GM10847 (cell line): ENCODE measurements at regions not wholly inside any gene's neighbourhood (a gene's known extent, or its start where the extent isn't known, plus 50 kb on each side); places are given as distances from the start of the nearest gene placed in this dataset.

ENCODE experiments used
- POLR2A ChIP-seq: IDR thresholded peaks from 2 replicates; pipeline ENCODE4 v1.6.1; 2011; ENCODE audit not compliant: insufficient read length; ENCODE audit errors: extremely low read depth

DNA sequence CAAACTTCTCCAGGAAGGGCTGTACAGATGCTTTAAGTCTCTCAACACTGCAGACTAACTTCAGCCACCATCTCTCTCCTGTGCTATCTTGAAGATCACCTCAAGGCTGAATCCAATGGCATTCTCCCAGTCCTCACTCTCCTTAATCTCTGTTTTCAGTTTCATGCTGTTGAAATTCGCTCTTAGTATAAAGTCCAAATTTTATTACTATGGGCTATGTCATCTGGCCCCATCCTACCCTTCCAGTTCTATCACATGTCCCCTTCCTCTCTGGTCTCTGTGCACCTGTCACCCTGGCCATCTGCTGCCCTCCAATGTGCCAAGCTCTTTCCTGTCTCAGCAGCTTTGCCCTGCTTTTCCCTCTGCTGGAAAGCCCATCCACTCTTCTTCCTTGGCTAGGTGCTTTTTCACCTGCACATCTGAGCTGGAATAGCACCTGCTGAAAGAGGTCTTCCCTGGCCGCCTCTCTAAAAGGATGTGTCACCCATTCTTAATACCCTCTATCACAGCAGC, 284.7 kb upstream of the MAP3K1 start:
- no peak for TF ChIP-seq POLR2A

- TF ChIP-seq POLR2A, result no peak
Observed at GRCh38 chr5:56529666-56530430, 285.5 kb upstream of the MAP3K1 start.

DNA sequence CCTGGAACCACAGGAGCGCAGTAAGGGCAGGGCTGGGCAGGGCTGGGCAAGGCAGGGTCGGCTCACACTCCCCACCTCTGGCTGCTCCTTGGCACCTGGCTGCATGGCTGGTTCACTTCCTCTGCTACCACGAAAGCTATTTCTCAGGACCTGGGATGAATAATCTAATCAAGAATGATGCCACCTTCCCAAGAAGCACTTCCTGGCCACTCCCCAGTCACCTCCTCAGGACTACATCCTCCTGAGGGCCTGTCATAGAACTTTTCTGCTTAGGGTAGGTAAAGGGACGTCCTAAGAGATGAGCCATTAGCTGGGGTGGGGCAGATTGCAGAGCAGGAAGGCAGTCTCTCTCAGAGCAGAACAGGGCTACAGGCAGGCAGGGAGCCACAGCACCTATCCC, 288.2 kb upstream of the MAP3K1 start:
- no peak for TF ChIP-seq POLR2A

DNA sequence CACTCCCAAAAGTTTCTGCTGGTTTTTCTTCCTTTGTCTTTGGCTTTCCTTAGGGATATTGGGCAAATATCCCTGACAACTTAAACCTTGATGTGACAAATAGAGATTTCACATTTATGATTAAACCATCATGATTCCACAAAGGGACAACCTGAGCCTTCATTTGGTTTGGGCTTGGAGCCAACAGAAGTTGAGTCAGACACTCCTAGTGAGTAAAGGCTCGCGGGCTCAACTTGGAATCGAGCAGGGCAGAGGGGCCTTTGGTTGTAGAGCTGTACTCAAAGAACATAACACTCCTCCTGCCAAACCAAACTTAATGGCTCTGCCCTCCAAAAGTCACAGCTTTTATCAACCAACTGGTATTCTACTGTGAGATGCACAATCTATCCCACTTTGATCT, 290.2 kb upstream of the MAP3K1 start:
- no peak for TF ChIP-seq POLR2A

DNA sequence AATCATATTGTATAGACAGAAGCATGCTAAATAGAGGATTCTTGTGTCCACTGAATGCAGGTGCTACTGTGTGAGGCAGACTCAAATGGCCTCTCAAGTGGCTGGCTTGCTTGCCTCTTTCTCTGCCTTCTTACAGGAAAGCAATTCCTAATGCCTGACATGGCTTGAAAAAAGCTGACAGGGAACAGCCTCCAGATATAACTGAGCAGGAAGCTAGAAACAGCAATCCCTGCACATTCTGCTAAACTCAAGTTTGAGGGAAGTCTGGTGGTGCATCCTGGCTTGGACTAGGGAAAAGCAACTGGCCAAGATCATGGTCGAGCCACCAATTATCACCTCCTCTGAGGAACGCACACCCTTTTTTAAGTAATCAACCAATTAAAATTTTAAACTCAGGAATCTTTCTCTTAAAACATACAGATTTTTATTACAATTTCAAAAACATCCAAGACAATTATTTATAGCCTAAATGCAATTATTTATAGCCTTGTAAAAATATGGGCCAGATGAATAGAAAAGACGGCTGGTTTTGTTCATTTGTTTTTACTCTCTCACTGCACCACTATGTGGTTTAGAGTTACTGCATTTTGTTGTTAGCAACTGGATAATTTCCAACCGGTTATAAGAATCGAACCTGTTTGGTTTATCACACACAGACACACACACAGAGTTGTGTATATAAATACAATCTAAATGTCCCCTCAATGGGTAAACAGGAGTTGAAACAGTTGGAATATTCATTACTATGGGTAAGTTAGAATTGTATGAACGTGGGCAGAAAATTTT, 290.9 kb upstream of the ANKRD55 start:
- TF ChIP-seq POLR2A, result no peak

DNA sequence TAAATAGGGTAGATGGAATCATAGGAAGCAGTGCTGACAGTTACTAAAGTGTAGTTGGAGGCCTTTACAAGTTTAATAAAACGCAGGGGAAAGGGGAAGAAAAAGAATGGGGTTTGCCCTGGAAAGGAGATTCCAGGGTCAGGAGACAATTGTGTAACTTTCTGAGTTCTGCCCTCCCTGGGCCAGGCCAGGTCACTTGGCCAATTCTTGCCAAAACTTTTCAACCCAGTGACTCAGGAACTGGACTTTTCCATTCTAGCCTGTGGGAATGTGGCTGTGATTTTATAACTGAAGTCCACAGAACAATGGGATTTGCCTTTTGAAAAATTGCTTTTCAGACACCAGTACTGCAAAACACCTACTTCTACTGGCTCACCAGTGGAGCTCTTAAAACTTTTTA, 289.8 kb upstream of the ANKRD55 start:
- TF ChIP-seq POLR2A, result no peak

GRCh38 chr5:56522169-56522568, 289.0 kb upstream of the ANKRD55 start:
- TF ChIP-seq POLR2A, result no peak

- no peak for TF ChIP-seq POLR2A
Observed at GRCh38 chr5:56520986-56521730, 288.0 kb upstream of the ANKRD55 start.

DNA sequence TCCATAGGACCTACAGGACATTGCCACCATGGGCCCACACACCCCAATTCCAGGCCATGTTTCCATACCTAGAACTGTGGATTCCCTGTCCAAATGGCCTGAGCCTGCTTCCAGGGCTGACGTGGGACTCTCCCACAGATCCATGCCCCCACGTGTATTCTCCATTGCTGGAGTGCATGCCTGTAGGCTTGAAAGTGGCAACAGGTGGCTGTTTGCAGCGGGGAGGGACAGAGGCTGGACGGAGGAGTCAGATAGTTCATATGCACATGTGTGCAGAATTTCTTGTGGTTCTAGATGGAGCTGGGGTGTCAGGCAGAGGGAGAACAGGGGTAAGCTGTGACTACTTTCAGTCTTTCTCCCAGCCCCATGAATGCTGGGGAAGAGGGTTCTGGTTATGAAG, 285.7 kb upstream of the ANKRD55 start:
- TF ChIP-seq POLR2A, result no peak

- TF ChIP-seq POLR2A, result no peak
Observed at GRCh38 chr5:56517011-56517416, 283.9 kb upstream of the ANKRD55 start.

- TF ChIP-seq POLR2A, result no peak
Observed at GRCh38 chr5:56516441-56516840, 283.3 kb upstream of the ANKRD55 start.

DNA sequence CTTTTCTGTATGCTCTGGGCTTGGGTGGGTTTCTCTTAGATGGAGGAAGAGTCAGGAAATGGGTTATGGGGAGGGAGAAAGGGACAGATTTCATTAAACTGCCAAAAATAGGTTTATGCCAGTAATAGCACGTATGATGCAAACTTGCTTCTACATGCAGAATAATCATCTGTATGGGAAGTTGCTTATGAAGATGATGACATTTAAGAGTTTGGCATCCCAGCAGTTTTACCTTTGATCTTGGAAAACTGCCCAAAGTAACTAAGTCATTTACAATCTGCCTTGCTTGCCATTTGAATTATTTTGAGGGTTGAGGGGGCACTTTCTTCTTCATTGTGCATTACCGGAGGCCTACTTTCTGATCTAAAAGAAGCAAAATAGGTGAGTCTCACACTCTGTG, 282.9 kb upstream of the ANKRD55 start:
- no peak for TF ChIP-seq POLR2A

DNA sequence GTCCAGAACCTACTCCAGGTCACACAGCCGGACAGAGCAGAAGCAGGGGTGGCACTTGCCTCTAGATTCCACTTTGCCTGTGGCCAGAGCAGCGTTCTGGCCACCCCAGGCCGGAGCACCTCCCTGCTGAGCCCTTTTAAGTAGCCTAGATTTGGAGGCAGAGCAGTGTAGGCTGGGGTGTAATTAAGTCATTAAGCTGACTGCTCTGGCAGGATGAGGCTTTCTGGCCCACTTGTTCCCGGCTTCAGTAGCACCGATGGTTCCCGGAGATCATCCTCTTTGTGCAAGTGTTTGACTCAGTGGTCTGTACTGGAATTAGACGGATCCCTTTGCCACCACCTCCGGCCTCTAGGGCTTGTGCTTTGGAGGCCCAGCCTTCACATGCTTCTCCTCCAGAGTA, 281.9 kb upstream of the ANKRD55 start:
- TF ChIP-seq POLR2A, result no peak

DNA sequence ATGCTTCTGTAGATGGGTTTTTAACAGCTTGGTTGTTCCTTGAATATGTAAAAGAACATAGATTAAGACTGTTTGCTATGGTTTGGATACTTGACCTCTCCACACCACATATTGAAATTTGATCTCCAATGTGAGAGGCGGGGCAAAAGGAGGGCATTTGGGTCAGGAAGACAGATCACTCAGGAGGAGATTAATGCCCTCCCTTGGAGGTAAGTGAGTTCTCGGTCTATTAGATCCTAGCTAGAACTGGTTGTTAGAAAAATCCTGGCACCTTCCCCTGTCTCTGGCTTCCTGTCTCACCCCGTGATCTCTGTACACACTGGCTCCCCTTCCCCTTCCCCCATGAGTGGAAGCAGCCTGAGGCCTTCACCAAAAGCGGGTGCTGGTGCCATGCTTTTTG, 281.1 kb upstream of the ANKRD55 start:
- no peak for TF ChIP-seq POLR2A

DNA sequence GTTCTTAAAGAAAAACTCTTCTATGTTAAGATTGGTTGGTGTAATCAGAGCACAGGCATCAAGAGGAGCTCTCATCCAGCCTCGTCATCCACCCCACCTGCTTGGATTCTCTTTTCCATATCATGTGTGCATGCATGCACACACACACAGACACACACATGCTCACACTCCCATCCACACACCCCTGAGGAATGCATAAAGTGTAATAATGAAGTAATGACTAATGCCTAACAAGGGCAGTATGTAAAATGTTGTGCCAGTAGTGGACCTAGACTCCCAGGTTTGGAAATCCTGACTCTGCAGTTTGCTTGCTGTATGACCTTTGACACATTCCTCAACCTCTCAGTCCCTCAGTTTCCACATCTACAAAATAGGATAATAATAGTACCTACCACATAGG, 280.0 kb upstream of the ANKRD55 start:
- TF ChIP-seq POLR2A, result no peak
